Osteocyte (in vitro differentiated cells): ENCODE measurements at regions not wholly inside any gene's neighbourhood (a gene's known extent, or its start where the extent isn't known, plus 50 kb on each side); places are given as distances from the start of the nearest gene placed in this dataset.

Experiments used
- DNase-seq: peaks from one replicate; pipeline ENCODE4 v3.0.0; 2021; ENCODE audit warnings: mixed read lengths; ENCODE audit not compliant: unreplicated experiment; ENCODE audit errors: extremely low spot score
- H3K27ac Mint-ChIP-seq: one replicate; pipeline ENCODE4 v1.8.0; 2021; ENCODE audit warnings: mild to moderate bottlenecking, mixed read lengths; ENCODE audit not compliant: unreplicated experiment
- H3K27me3 Mint-ChIP-seq: one replicate; pipeline ENCODE4 v1.8.0; 2021; ENCODE audit warnings: mixed read lengths; ENCODE audit not compliant: unreplicated experiment
- H3K36me3 Mint-ChIP-seq: one replicate; pipeline ENCODE4 v1.8.0; 2021; ENCODE audit warnings: mixed read lengths; ENCODE audit not compliant: unreplicated experiment
- H3K4me1 Mint-ChIP-seq: one replicate; pipeline ENCODE4 v1.8.0; 2021; ENCODE audit warnings: mixed read lengths; ENCODE audit not compliant: unreplicated experiment
- H3K4me3 Mint-ChIP-seq: one replicate; pipeline ENCODE4 v1.8.0; 2021; ENCODE audit warnings: mild to moderate bottlenecking, moderate library complexity, mixed read lengths; ENCODE audit not compliant: unreplicated experiment
- H3K9me3 Mint-ChIP-seq: one replicate; pipeline ENCODE4 v1.8.0; 2021; ENCODE audit warnings: mixed read lengths; ENCODE audit not compliant: unreplicated experiment
- TF ChIP-seq, protein P1 (sequence below): fragments of 200-600 bp; sonication (generic); IDR thresholded peaks from 2 replicates; pipeline ENCODE4 v1.5.0; 2021; ENCODE audit warnings: antibody characterized with exemption, mild to moderate bottlenecking, moderate library complexity

DNA sequence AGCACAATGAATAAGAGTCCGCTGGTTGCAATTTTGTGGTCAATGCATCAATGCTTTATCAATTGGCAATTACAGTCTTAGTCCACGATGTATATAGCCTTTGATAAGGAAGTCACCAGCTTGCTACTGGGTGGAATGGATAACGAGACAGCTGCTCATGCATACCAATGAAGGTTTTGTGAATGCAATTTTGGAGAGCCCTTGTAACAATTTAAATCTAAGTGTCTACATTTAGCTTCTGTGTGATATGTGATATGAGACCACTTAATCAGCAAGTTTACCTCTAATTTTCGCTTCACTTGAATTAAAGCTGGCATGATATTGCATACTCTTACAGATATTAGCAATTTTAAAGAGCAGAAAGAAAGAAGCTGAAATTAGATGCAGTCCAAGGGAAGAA lies 543.9 kb downstream of the RNF144B start:
- H3K9me3 Mint-ChIP-seq: no peaks in the 10 kb centered on the region
- no peak overlapping the region for H3K4me3 Mint-ChIP-seq
- H3K27me3 Mint-ChIP-seq: peaks cover 2% of the 10 kb centered on the region
- H3K36me3 Mint-ChIP-seq: no peaks in the 10 kb centered on the region
- no peaks in the 10 kb centered on the region for H3K4me1 Mint-ChIP-seq
- no peak overlapping the region for H3K27ac Mint-ChIP-seq
- TF ChIP-seq, protein P1, sequence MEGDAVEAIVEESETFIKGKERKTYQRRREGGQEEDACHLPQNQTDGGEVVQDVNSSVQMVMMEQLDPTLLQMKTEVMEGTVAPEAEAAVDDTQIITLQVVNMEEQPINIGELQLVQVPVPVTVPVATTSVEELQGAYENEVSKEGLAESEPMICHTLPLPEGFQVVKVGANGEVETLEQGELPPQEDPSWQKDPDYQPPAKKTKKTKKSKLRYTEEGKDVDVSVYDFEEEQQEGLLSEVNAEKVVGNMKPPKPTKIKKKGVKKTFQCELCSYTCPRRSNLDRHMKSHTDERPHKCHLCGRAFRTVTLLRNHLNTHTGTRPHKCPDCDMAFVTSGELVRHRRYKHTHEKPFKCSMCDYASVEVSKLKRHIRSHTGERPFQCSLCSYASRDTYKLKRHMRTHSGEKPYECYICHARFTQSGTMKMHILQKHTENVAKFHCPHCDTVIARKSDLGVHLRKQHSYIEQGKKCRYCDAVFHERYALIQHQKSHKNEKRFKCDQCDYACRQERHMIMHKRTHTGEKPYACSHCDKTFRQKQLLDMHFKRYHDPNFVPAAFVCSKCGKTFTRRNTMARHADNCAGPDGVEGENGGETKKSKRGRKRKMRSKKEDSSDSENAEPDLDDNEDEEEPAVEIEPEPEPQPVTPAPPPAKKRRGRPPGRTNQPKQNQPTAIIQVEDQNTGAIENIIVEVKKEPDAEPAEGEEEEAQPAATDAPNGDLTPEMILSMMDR: no peak
- no peak for DNase-seq

DNA sequence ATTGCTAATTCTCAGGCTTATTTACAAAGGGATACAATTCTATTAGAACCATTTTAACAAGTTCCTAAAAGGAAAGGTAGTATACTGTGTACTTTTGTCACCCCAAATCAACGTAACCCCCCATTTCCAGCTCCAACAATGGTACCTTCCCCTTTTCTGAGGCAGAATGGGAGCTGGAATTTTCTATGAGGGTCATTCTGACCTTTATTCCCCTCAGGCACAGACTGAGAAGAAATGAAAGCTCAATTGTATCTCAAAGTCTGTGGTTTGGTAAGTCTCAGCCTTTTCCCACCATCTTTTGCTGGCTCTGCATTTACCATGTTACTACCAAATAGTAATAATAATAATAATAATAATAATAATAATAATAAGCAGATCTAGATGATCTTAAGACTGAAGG lies 571.0 kb downstream of the RNF144B start:
- no peak for DNase-seq
- H3K36me3 Mint-ChIP-seq: no peaks in the 10 kb centered on the region
- H3K4me3 Mint-ChIP-seq: no peak overlapping the region
- H3K4me1 Mint-ChIP-seq: no peaks in the 10 kb centered on the region
- peaks cover 3% of the 10 kb centered on the region for H3K27me3 Mint-ChIP-seq
- no peaks in the 10 kb centered on the region for H3K9me3 Mint-ChIP-seq
- H3K27ac Mint-ChIP-seq: no peak overlapping the region
- TF ChIP-seq, protein P1: no peak

DNA sequence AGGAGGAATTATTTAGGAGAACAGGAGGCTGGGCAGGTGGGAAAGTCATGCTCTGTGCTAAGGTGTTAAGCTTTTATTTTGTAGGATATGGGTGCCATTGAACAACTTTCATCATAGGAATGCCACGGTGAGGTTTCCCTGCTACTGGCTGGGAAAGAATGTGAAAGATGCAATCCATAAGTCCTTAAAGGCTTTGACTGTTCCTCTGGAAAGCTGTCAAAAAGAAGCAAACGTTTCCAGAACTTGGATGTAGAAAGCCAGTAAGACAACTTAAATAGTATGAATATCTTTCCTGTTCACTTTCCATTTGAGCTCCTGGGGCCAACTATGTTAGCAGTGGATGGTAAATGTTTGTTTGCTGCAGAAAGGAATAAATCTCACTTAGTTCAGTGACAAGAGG lies 574.4 kb downstream of the RNF144B start:
- Mint-ChIP-seq H3K27me3 (peaks cover 3% of the 10 kb centered on the region), H3K27ac (no peak overlapping the region), H3K4me3 (no peak overlapping the region), H3K4me1 (no peaks in the 10 kb centered on the region), H3K9me3 (no peaks in the 10 kb centered on the region), H3K36me3 (no peaks in the 10 kb centered on the region)
- TF ChIP-seq, protein P1: no peak
- no peak for DNase-seq

DNA sequence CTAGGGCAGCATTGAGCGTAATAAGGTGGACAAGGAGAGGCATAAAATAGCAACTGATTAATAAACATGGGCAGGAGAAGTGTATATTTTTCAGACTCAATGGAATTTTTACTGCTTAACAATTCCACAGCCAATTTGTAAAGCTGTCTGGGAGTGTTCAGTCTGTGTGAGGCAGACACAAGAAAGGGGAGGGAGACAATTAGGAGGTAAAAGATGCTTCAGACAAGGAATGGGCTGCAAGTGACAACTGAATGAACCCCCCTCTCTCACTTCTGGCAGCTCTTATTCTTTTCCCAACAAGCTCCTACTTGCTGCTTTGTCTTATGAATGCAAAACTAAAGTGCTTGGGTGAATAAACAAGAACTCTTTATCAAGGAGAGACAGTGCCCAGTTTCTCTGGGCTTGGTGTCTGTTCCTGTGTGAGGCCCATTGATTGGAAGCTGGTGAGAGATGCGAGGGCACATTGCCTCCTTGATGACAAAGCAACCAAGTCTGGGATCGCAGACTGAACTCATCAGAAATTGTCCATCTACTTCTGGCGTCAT lies 575.3 kb downstream of the RNF144B start:
- no peaks in the 10 kb centered on the region for H3K9me3 Mint-ChIP-seq
- no peak for DNase-seq
- no peaks in the 10 kb centered on the region for H3K36me3 Mint-ChIP-seq
- TF ChIP-seq, protein P1: no peak
- H3K4me1 Mint-ChIP-seq: no peaks in the 10 kb centered on the region
- H3K4me3 Mint-ChIP-seq: no peak overlapping the region
- peaks cover 3% of the 10 kb centered on the region for H3K27me3 Mint-ChIP-seq
- no peak overlapping the region for H3K27ac Mint-ChIP-seq

DNA sequence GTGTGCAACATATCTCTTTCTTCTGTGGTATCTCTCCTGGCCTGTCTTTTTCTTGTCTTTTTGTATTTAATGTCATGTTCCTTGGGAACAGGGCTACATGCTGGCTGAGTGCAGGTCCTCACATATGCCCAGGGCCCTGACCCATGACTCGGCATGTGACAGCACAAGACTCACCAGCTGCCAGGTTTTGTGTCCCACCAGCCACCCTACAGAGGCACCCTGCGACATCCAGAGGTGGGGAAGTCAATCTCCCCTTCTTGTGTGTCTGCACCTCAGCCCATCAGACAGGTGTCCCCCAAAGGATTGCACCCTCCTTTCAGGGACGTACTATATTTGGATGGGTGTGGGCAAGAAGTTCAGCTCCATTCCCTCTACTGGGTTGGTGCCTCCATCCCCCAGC lies 576.3 kb downstream of the RNF144B start:
- no peaks in the 10 kb centered on the region for H3K36me3 Mint-ChIP-seq
- no peaks in the 10 kb centered on the region for H3K9me3 Mint-ChIP-seq
- no peak for DNase-seq
- no peak overlapping the region for H3K27ac Mint-ChIP-seq
- no peak overlapping the region for H3K4me3 Mint-ChIP-seq
- H3K27me3 Mint-ChIP-seq: peaks cover 3% of the 10 kb centered on the region
- H3K4me1 Mint-ChIP-seq: no peaks in the 10 kb centered on the region
- TF ChIP-seq, protein P1: no peak
